Ascending aorta (tissue), 2 donors: ENCODE measurements at regions not wholly inside any gene's neighbourhood (a gene's known extent, or its start where the extent isn't known, plus 50 kb on each side); places are given as distances from the start of the nearest gene placed in this dataset.
"Not testable (repeated sequence)": the region's sequence is repeated elsewhere in the genome, so short reads cannot be mapped to it uniquely, and the experiment has no call there.

Experiments used
- DNase-seq, 2 donors: peaks; one replicate each; pipeline ENCODE4 v3.0.0-alpha.2; 2019; ENCODE audit warnings: low spot score in 2 of 2
- H3K27ac ChIP-seq, 2 donors: fragments of 200-600 bp; sonication (generic); one replicate each; pipeline ENCODE4 v1.5.1; 2016 to 2017; ENCODE audit warnings: mild to moderate bottlenecking in 1 of 2
- H3K27me3 ChIP-seq: fragments of 200-600 bp; sonication (generic); one replicate; pipeline ENCODE4 v1.5.1; 2017
- H3K36me3 ChIP-seq, 2 donors: fragments of 200-600 bp; sonication (generic); one replicate each; pipeline ENCODE4 v1.5.1; 2016
- H3K4me1 ChIP-seq, 2 donors: fragments of 200-600 bp; sonication (generic); one replicate each; pipeline ENCODE4 v1.5.1; 2016 to 2017; ENCODE audit warnings: mild to moderate bottlenecking in 1 of 2
- H3K4me3 ChIP-seq, 2 donors: fragments of 200-600 bp; sonication (generic); one replicate each; pipeline ENCODE4 v1.5.1; 2016 to 2017; ENCODE audit warnings: mild to moderate bottlenecking in 1 of 2
- H3K9me3 ChIP-seq, 2 donors: fragments of 200-600 bp; sonication (generic); one replicate each; pipeline ENCODE4 v1.5.1; 2016
- intact Hi-C: fragments of 100-400 bp; cut with DNase I; formaldehyde crosslinking; loops from one replicate; pipeline ENCODE4 v1.15.1; 2023
- TF ChIP-seq, protein P1 (sequence below), 3 experiments: fragments of 200-600 bp in 2 of 3; fragments of 450-650 bp in 1 of 3; sonication (generic) in 2 of 3; IDR thresholded peaks; one replicate each; pipeline ENCODE4 v1.5.1; 2016 to 2019; ENCODE audit warnings: antibody characterized with exemption in 3 of 3, mild to moderate bottlenecking in 1 of 3, moderate library complexity in 1 of 3

DNA sequence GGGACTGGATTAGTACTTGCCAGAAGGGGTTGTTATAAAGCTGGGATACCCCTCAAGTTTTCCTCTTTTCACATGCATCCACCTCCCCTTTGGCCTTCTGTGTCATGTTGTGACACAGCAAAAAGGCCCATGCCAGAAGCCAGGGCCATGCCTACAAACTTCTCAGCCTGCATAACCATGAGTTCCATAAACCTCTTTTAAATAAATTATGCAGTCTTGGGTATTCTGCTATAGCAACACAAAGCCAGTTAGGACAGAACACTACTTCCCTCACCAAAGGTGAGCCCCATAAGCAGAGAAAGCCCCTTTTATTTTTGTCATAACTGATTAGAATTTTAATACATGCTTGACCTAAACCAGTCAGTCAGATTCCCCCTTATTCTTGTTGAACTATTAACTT is 801.3 kb downstream of the DNAH5 start:
- DNase-seq: no peak
- no peaks in the 10 kb centered on the region for H3K4me1 ChIP-seq
- H3K9me3 ChIP-seq: no peaks in the 10 kb centered on the region
- intact Hi-C loops: no loop called here
- H3K27ac ChIP-seq: no peak overlapping the region
- TF ChIP-seq, protein P1, sequence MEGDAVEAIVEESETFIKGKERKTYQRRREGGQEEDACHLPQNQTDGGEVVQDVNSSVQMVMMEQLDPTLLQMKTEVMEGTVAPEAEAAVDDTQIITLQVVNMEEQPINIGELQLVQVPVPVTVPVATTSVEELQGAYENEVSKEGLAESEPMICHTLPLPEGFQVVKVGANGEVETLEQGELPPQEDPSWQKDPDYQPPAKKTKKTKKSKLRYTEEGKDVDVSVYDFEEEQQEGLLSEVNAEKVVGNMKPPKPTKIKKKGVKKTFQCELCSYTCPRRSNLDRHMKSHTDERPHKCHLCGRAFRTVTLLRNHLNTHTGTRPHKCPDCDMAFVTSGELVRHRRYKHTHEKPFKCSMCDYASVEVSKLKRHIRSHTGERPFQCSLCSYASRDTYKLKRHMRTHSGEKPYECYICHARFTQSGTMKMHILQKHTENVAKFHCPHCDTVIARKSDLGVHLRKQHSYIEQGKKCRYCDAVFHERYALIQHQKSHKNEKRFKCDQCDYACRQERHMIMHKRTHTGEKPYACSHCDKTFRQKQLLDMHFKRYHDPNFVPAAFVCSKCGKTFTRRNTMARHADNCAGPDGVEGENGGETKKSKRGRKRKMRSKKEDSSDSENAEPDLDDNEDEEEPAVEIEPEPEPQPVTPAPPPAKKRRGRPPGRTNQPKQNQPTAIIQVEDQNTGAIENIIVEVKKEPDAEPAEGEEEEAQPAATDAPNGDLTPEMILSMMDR (IDR thresholded peaks at IDR 0.05): no peak
- no peak overlapping the region for H3K4me3 ChIP-seq
- H3K36me3 ChIP-seq: no peaks in the 10 kb centered on the region
- no peaks in the 10 kb centered on the region for H3K27me3 ChIP-seq

DNA sequence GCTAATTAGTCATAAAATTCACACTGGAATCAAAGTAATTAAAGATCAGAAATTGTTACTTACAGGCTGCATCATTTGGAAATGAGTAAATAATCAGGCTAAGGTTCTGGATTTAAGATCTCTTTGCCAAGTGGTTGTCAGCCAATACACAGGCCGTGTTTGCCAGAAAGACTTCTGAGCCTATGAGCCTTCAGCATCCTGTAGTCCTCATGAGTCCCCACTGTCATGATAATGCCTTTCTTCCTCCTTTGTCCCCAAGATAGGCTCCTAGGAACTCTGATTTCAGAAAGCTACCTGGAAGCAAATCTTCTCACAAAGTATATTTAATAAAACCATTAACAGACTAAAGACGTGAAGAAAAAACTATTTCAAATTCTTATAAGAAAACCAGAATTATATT is 810.5 kb downstream of the DNAH5 start:
- no peak for DNase-seq
- no peaks in the 10 kb centered on the region for H3K4me1 ChIP-seq
- H3K36me3 ChIP-seq: no peaks in the 10 kb centered on the region
- no peaks in the 10 kb centered on the region for H3K9me3 ChIP-seq
- TF ChIP-seq, protein P1 (IDR thresholded peaks at IDR 0.05): no peak
- intact Hi-C loops: no loop called here
- no peak overlapping the region for H3K4me3 ChIP-seq
- no peaks in the 10 kb centered on the region for H3K27me3 ChIP-seq
- H3K27ac ChIP-seq: no peak overlapping the region

DNA sequence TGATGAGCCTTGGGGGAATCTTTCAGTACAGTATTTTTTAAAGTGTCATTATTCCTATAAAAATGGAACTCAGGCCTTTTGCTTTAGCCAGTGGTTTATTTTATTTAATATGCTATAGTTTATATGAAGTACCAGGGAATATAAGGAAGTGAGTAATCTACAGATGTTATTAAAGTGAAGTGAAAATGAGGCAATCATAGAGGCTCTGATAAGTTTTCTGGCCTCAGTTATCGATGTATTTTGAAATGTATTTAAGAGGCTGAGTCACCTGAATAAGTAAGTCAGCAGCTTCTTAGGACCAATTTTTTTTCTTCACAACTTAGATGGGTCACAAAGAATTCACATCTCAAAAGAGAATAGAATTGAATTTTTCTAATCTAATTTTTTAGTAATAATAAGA is 829.0 kb downstream of the DNAH5 start:
- H3K27me3 ChIP-seq: no peaks in the 10 kb centered on the region
- intact Hi-C loops: no loop called here
- no peaks in the 10 kb centered on the region for H3K9me3 ChIP-seq
- H3K4me3 ChIP-seq: no peak overlapping the region
- no peak overlapping the region for H3K27ac ChIP-seq
- H3K36me3 ChIP-seq: no peaks in the 10 kb centered on the region
- no peaks in the 10 kb centered on the region for H3K4me1 ChIP-seq
- TF ChIP-seq, protein P1 (IDR thresholded peaks at IDR 0.05): no peak
- no peak for DNase-seq

DNA sequence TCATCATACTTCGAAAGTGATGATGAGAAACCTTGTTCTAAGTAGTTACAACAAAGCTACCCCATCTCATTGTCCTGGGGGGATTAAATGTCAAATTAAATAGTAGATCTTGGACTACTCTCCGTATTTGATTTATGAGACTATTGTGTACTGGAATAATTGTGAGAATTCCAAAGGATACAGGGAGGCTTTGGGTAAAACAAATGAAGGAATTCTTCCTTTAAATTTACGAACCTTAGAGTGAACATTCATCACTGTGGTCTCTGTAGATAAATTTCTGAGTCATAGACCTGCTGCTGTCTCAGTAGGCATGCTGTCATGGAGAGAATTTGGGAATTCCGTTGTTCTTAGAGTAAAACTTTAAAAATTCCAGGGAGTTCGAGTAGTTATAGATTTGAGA is 836.2 kb downstream of the DNAH5 start:
- Histone ChIP-seq H3K27me3 (no peaks in the 10 kb centered on the region), H3K4me3 (no peak overlapping the region), H3K36me3 (no peaks in the 10 kb centered on the region), H3K9me3 (no peaks in the 10 kb centered on the region), H3K27ac (no peak overlapping the region), H3K4me1 (no peaks in the 10 kb centered on the region)
- intact Hi-C loops: no loop called here
- DNase-seq: no peak
- TF ChIP-seq, protein P1 (IDR thresholded peaks at IDR 0.05): no peak

DNA sequence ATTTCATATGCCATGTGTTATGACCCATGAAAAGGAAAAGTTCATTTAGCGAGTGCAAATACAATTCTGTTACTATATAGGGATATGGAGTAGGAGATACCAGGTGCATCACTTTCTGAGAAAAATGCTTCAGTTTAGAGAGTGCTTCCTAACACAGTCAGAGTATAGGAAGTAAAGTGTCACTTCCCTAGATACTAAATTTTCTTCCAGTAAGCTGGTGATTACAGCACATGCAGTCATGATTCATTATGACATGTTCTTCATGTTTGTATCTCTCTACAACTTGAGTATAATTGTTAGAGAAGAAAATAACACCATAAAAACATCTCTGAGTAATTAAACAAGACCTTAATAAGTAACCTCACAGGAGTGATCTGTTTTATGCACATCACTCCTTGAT is 837.0 kb downstream of the DNAH5 start:
- DNase-seq: no peak
- Histone ChIP-seq H3K4me1 (no peaks in the 10 kb centered on the region), H3K27ac (no peak overlapping the region), H3K4me3 (no peak overlapping the region), H3K9me3 (no peaks in the 10 kb centered on the region), H3K36me3 (no peaks in the 10 kb centered on the region), H3K27me3 (no peaks in the 10 kb centered on the region)
- TF ChIP-seq, protein P1 (IDR thresholded peaks at IDR 0.05): no peak
- intact Hi-C loops: no loop called here

DNA sequence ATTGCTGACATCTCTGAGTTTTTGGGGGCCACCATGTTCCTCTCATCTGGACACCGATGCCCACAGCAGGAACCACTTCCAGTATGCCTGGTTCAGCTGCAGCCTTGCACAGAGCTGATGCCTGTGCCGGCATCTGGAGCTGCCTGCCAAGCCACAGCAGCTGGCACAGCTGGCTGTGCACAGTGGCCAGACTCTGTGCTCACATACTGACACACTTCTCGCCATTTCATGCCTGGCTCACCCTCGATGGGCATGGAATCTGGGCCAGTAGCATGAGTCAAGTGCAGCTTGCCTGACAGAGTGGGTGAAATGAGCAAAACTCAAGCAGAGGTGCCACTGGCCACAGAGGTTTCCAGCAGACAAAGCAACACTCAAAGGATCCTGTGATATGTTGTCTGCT is 863.4 kb downstream of the DNAH5 start:
- Histone ChIP-seq H3K27me3 (no peaks in the 10 kb centered on the region), H3K4me3 (no peak overlapping the region), H3K9me3 (no peaks in the 10 kb centered on the region), H3K4me1 (no peaks in the 10 kb centered on the region), H3K36me3 (no peaks in the 10 kb centered on the region), H3K27ac (no peak overlapping the region)
- intact Hi-C loops: no loop called here
- no peak for DNase-seq
- TF ChIP-seq, protein P1 (IDR thresholded peaks at IDR 0.05): no peak

DNA sequence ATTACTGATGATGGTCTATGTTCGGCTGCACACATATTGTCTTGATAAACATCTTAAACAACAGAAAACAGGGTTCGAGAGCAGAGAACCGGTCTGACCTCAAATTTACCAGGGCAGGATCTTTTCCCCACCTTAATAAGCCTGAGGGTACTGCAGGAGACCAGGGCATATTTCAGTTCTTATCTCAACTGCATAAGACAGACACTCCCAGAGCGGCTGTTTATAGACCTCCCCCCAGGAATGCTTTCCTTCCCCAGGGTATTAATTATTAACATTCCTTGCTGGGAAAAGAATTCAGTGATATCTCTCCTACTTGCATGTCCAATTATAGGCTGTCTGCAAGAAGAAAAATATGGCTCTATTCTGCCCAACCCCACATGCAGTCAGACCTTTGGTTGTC is 871.6 kb downstream of the DNAH5 start:
- H3K36me3 ChIP-seq, H3K4me3 ChIP-seq, intact Hi-C loops, H3K27ac ChIP-seq, H3K27me3 ChIP-seq, H3K4me1 ChIP-seq, DNase-seq: not testable (repeated sequence)
- peaks cover 0 to 22% of the 10 kb centered on the region in 2 donors for H3K9me3 ChIP-seq
